ENCODE measurements at regions not wholly inside any gene's neighbourhood (a gene's known extent, or its start where the extent isn't known, plus 50 kb on each side); places are given as distances from the start of the nearest gene placed in this dataset.
"Not testable (repeated sequence)": the region's sequence is repeated elsewhere in the genome, so short reads cannot be mapped to it uniquely, and the experiment has no call there.

- not testable (repeated sequence) for DNase-seq (ENCODE audit: low spot score)
Measured at GRCh38 chr4:30148828-30149227, 571.3 kb upstream of the PCDH7 start.

- not testable (repeated sequence) for DNase-seq (ENCODE audit: low spot score)
Measured at GRCh38 chr4:30149539-30149938, 570.6 kb upstream of the PCDH7 start.

- no peak for DNase-seq (ENCODE audit: low spot score)
Measured at GRCh38 chr4:30153427-30153826, 566.7 kb upstream of the PCDH7 start.

GRCh38 chr4:30160140-30160539 is 560.0 kb upstream of the PCDH7 start:
- DNase-seq (ENCODE audit: low spot score), result no peak

GRCh38 chr4:30172416-30172815 is 547.8 kb upstream of the PCDH7 start:
- DNase-seq (ENCODE audit: low spot score), result no peak

- DNase-seq (ENCODE audit: low spot score), result no peak
Measured at GRCh38 chr4:30181512-30181911, 538.7 kb upstream of the PCDH7 start.

- DNase-seq (ENCODE audit: low spot score), result no peak
Measured at GRCh38 chr4:30181918-30182317, 538.3 kb upstream of the PCDH7 start.

GRCh38 chr4:30182786-30183185 is 537.4 kb upstream of the PCDH7 start:
- no peak for DNase-seq (ENCODE audit: low spot score)

GRCh38 chr4:30191902-30192301 is 528.3 kb upstream of the PCDH7 start:
- DNase-seq (ENCODE audit: low spot score), result no peak

- DNase-seq (ENCODE audit: low spot score), result no peak
Measured at GRCh38 chr4:30207389-30207788, 512.8 kb upstream of the PCDH7 start.

- peak; percentile 8 for DNase-seq (ENCODE audit: low spot score)
Measured at GRCh38 chr4:30208731-30209435, 511.3 kb upstream of the PCDH7 start.

GRCh38 chr4:30215973-30216372 is 504.2 kb upstream of the PCDH7 start:
- not testable (repeated sequence) for DNase-seq (ENCODE audit: low spot score)

- no peak for DNase-seq (ENCODE audit: low spot score)
Measured at GRCh38 chr4:30245140-30245539, 475.0 kb upstream of the PCDH7 start.

- no peak for DNase-seq (ENCODE audit: low spot score)
Measured at GRCh38 chr4:30256116-30256832, 463.9 kb upstream of the PCDH7 start.

- no peak for DNase-seq (ENCODE audit: low spot score)
Measured at GRCh38 chr4:30258949-30259348, 461.2 kb upstream of the PCDH7 start.

GRCh38 chr4:30262379-30262778 is 457.8 kb upstream of the PCDH7 start:
- DNase-seq (ENCODE audit: low spot score), result no peak

GRCh38 chr4:30264465-30264864 is 455.7 kb upstream of the PCDH7 start:
- no peak for DNase-seq (ENCODE audit: low spot score)

GRCh38 chr4:30265716-30266115 is 454.5 kb upstream of the PCDH7 start:
- no peak for DNase-seq (ENCODE audit: low spot score)

- no peak for DNase-seq (ENCODE audit: low spot score)
Measured at GRCh38 chr4:30268370-30268769, 451.8 kb upstream of the PCDH7 start.

- peak; percentile 22 for DNase-seq (ENCODE audit: low spot score)
Measured at GRCh38 chr4:30269850-30270249, 450.3 kb upstream of the PCDH7 start.

GRCh38 chr4:30281986-30282385 is 438.2 kb upstream of the PCDH7 start:
- DNase-seq (ENCODE audit: low spot score), result no peak

- no peak for DNase-seq (ENCODE audit: low spot score)
Measured at GRCh38 chr4:30283336-30283735, 436.8 kb upstream of the PCDH7 start.

GRCh38 chr4:30294295-30294694 is 425.9 kb upstream of the PCDH7 start:
- DNase-seq (ENCODE audit: low spot score), result no peak

- no peak for DNase-seq (ENCODE audit: low spot score)
Measured at GRCh38 chr4:30295652-30296051, 424.5 kb upstream of the PCDH7 start.

Data from SW480 (cell line).